ENCODE measurements at regions not wholly inside any gene's neighbourhood (a gene's known extent, or its start where the extent isn't known, plus 50 kb on each side); places are given as distances from the start of the nearest gene placed in this dataset.

GRCh38 chr5:66503203-66503789 lies 92.9 kb upstream of the MAST4 start:
- H3K27ac Mint-ChIP-seq: no peak overlapping the region
- H3K4me1 Mint-ChIP-seq: no peaks in the 10 kb centered on the region
- H3K4me3 Mint-ChIP-seq: no peak overlapping the region
- no peaks in the 10 kb centered on the region for H3K27me3 Mint-ChIP-seq
- H3K9me3 Mint-ChIP-seq: no peaks in the 10 kb centered on the region
- ATAC-seq: no peak
- no peaks in the 10 kb centered on the region for H3K36me3 Mint-ChIP-seq

- peaks cover 5% of the 10 kb centered on the region for H3K9me3 Mint-ChIP-seq
- peaks cover 6% of the 10 kb centered on the region for H3K36me3 Mint-ChIP-seq
- H3K4me3 Mint-ChIP-seq: no peak overlapping the region
- H3K27me3 Mint-ChIP-seq: no peaks in the 10 kb centered on the region
- peaks cover under 1% of the 10 kb centered on the region for H3K4me1 Mint-ChIP-seq
- no peak for ATAC-seq
- no peak overlapping the region for H3K27ac Mint-ChIP-seq
These were observed 89.1 kb upstream of the MAST4 start for GRCh38 chr5:66507106-66507505.

- peaks cover 6% of the 10 kb centered on the region for H3K36me3 Mint-ChIP-seq
- peaks cover 40% of the 10 kb centered on the region for H3K4me1 Mint-ChIP-seq
- no peak overlapping the region for H3K4me3 Mint-ChIP-seq
- peaks cover 5% of the 10 kb centered on the region for H3K9me3 Mint-ChIP-seq
- H3K27ac Mint-ChIP-seq: no peak overlapping the region
- ATAC-seq: no peak
- no peaks in the 10 kb centered on the region for H3K27me3 Mint-ChIP-seq
These were observed 84.7 kb upstream of the MAST4 start for GRCh38 chr5:66511491-66511890.

GRCh38 chr5:66513130-66513529 lies 83.1 kb upstream of the MAST4 start:
- no peak overlapping the region for H3K4me3 Mint-ChIP-seq
- H3K27me3 Mint-ChIP-seq: no peaks in the 10 kb centered on the region
- ATAC-seq: no peak
- H3K9me3 Mint-ChIP-seq: peaks cover 5% of the 10 kb centered on the region
- peak overlapping the region; percentile 99 for H3K27ac Mint-ChIP-seq
- H3K36me3 Mint-ChIP-seq: peaks cover 6% of the 10 kb centered on the region
- H3K4me1 Mint-ChIP-seq: peaks cover 55% of the 10 kb centered on the region

GRCh38 chr5:66515209-66515608 lies 81.0 kb upstream of the MAST4 start:
- H3K27ac Mint-ChIP-seq: peak overlapping the region; percentile 99
- no peaks in the 10 kb centered on the region for H3K27me3 Mint-ChIP-seq
- peaks cover 55% of the 10 kb centered on the region for H3K4me1 Mint-ChIP-seq
- H3K4me3 Mint-ChIP-seq: peak overlapping the region; percentile 62
- peak; percentile 73 for ATAC-seq
- H3K36me3 Mint-ChIP-seq: peaks cover 5% of the 10 kb centered on the region
- peaks cover 4% of the 10 kb centered on the region for H3K9me3 Mint-ChIP-seq

- Mint-ChIP-seq H3K27me3 (no peaks in the 10 kb centered on the region), H3K36me3 (peaks cover 10% of the 10 kb centered on the region), H3K9me3 (peaks cover 6% of the 10 kb centered on the region), H3K4me1 (peaks cover 55% of the 10 kb centered on the region), H3K27ac (peak overlapping the region; percentile 99), H3K4me3 (no peak overlapping the region)
- ATAC-seq: peak; percentile 63
These were observed 79.6 kb upstream of the MAST4 start for GRCh38 chr5:66516550-66516949.

GRCh38 chr5:66517351-66517750 lies 78.8 kb upstream of the MAST4 start:
- Mint-ChIP-seq H3K36me3 (peaks cover 10% of the 10 kb centered on the region), H3K27ac (peak overlapping the region; percentile 99), H3K4me1 (peaks cover 52% of the 10 kb centered on the region)

GRCh38 chr5:66518052-66518451 lies 78.1 kb upstream of the MAST4 start:
- Mint-ChIP-seq H3K4me3 (no peak overlapping the region), H3K9me3 (peaks cover 6% of the 10 kb centered on the region), H3K27me3 (no peaks in the 10 kb centered on the region), H3K4me1 (peaks cover 47% of the 10 kb centered on the region), H3K27ac (no peak overlapping the region), H3K36me3 (peaks cover 10% of the 10 kb centered on the region)
- no peak for ATAC-seq

More at GRCh38 chr5:66517351-66517750, 78.8 kb upstream of the MAST4 start:
- no peak overlapping the region for H3K4me3 Mint-ChIP-seq
- H3K9me3 Mint-ChIP-seq: peaks cover 6% of the 10 kb centered on the region
- ATAC-seq: no peak
- no peaks in the 10 kb centered on the region for H3K27me3 Mint-ChIP-seq

GRCh38 chr5:66518753-66519152 lies 77.4 kb upstream of the MAST4 start:
- Mint-ChIP-seq H3K27ac (no peak overlapping the region), H3K4me3 (no peak overlapping the region), H3K27me3 (no peaks in the 10 kb centered on the region), H3K36me3 (peaks cover 10% of the 10 kb centered on the region), H3K9me3 (peaks cover 6% of the 10 kb centered on the region), H3K4me1 (peaks cover 42% of the 10 kb centered on the region)
- no peak for ATAC-seq

- H3K27me3 Mint-ChIP-seq: no peaks in the 10 kb centered on the region
- no peak overlapping the region for H3K27ac Mint-ChIP-seq
- H3K36me3 Mint-ChIP-seq: peaks cover 10% of the 10 kb centered on the region
- no peak overlapping the region for H3K4me3 Mint-ChIP-seq
- peaks cover 6% of the 10 kb centered on the region for H3K9me3 Mint-ChIP-seq
- peaks cover 37% of the 10 kb centered on the region for H3K4me1 Mint-ChIP-seq
- no peak for ATAC-seq
These were observed 76.6 kb upstream of the MAST4 start for GRCh38 chr5:66519626-66520025.

GRCh38 chr5:66520854-66521253 lies 75.3 kb upstream of the MAST4 start:
- Mint-ChIP-seq H3K9me3 (peaks cover 6% of the 10 kb centered on the region), H3K27ac (no peak overlapping the region), H3K36me3 (peaks cover 10% of the 10 kb centered on the region), H3K4me3 (no peak overlapping the region), H3K27me3 (no peaks in the 10 kb centered on the region), H3K4me1 (peaks cover 28% of the 10 kb centered on the region)
- no peak for ATAC-seq

- Mint-ChIP-seq H3K4me1 (peaks cover 12% of the 10 kb centered on the region), H3K27ac (no peak overlapping the region), H3K36me3 (no peaks in the 10 kb centered on the region), H3K4me3 (no peak overlapping the region), H3K27me3 (no peaks in the 10 kb centered on the region), H3K9me3 (no peaks in the 10 kb centered on the region)
- no peak for ATAC-seq
These were observed 68.6 kb upstream of the MAST4 start for GRCh38 chr5:66527478-66528035.

GRCh38 chr5:66529182-66529581 lies 67.0 kb upstream of the MAST4 start:
- no peak for ATAC-seq
- H3K4me1 Mint-ChIP-seq: peaks cover 12% of the 10 kb centered on the region
- H3K36me3 Mint-ChIP-seq: no peaks in the 10 kb centered on the region
- H3K27me3 Mint-ChIP-seq: no peaks in the 10 kb centered on the region
- no peak overlapping the region for H3K4me3 Mint-ChIP-seq
- no peaks in the 10 kb centered on the region for H3K9me3 Mint-ChIP-seq
- H3K27ac Mint-ChIP-seq: no peak overlapping the region

GRCh38 chr5:66529704-66530103 lies 66.5 kb upstream of the MAST4 start:
- Mint-ChIP-seq H3K4me1 (peaks cover 7% of the 10 kb centered on the region), H3K27ac (peak overlapping the region; percentile 35), H3K27me3 (no peaks in the 10 kb centered on the region), H3K9me3 (no peaks in the 10 kb centered on the region), H3K4me3 (no peak overlapping the region), H3K36me3 (no peaks in the 10 kb centered on the region)
- no peak for ATAC-seq

GRCh38 chr5:66538126-66538525 lies 58.1 kb upstream of the MAST4 start:
- peak; percentile 70 for ATAC-seq
- no peak overlapping the region for H3K4me3 Mint-ChIP-seq
- H3K9me3 Mint-ChIP-seq: no peaks in the 10 kb centered on the region
- H3K36me3 Mint-ChIP-seq: no peaks in the 10 kb centered on the region
- no peaks in the 10 kb centered on the region for H3K27me3 Mint-ChIP-seq
- H3K4me1 Mint-ChIP-seq: peaks cover 22% of the 10 kb centered on the region
- no peak overlapping the region for H3K27ac Mint-ChIP-seq

- H3K4me1 Mint-ChIP-seq: peaks cover 24% of the 10 kb centered on the region
- H3K36me3 Mint-ChIP-seq: no peaks in the 10 kb centered on the region
- no peak overlapping the region for H3K4me3 Mint-ChIP-seq
- H3K27ac Mint-ChIP-seq: no peak overlapping the region
- H3K9me3 Mint-ChIP-seq: no peaks in the 10 kb centered on the region
- no peaks in the 10 kb centered on the region for H3K27me3 Mint-ChIP-seq
- no peak for ATAC-seq
These were observed 57.7 kb upstream of the MAST4 start for GRCh38 chr5:66538531-66538930.

All from stimulated activated memory B cell treated with anti-CD40 and anti-IgM and Interleukin-4, amounts not matched to agents 10 μg/mL and 1 μg/mL and 100 μg/mL, for 72 hours (primary cell).